Right forelimb (tissue), 1 donor: ENCODE measurements at regions not wholly inside any gene's neighbourhood (a gene's known extent, or its start where the extent isn't known, plus 50 kb on each side); places are given as distances from the start of the nearest gene placed in this dataset.

Source experiments
- DNase-seq: peaks from one replicate; pipeline ENCODE4 v3.0.0-alpha.2; 2018

DNA sequence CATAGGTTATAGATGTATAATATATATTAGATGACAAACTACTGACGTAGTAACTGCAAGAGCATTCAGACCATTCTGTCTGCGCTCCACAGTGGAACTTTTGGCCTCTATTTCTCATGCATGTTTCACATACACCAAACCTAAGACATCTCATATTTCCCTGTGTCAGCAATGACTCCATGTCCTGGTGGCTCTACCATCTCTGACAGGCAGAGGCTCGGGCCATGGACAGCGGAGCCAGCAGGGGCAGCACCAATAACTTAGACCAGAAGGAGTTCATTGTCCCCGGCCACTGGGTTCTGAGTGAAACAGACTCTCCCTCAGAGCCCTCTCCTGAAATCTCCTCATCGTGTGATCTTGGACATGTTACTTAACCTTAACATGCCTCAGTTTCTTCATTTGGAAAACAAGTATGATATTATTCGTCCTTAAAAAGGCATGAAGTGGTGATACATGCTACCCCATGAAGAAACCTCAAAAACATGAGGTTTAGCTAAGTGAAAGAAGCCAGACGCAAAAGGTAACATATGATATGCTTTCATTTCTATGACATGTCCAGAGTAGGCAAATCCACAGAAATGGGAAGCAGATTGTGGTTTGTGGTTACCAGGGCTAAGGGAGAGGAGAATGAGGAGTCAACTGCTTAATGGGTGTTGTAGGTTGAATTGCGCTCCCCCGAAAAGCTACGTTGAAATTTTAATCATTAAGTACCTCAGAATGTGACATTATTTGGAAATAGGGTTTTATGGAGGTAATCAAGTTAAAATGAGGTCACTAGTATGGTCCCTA, 564.0 kb upstream of the JARID2 start:
- no peak for DNase-seq

DNA sequence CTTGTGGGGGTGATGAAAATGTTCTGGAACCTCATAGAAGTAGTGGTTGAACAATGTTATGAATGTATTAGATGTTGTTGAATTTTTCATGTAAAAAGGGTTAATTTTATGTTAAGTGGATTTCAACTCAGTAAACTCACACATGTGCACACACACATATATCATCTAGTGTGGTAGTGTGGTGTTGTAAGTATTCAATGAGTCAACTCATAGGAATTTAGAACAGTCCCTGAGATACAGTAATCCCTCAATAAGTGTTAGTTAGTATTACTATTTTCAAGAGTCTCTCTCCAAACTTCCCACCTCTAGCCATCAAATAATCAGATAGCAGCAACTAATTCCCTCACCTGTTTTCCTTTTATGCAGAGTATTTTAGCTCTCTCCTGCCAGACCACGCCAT, 563.1 kb upstream of the JARID2 start:
- DNase-seq, result no peak

DNA sequence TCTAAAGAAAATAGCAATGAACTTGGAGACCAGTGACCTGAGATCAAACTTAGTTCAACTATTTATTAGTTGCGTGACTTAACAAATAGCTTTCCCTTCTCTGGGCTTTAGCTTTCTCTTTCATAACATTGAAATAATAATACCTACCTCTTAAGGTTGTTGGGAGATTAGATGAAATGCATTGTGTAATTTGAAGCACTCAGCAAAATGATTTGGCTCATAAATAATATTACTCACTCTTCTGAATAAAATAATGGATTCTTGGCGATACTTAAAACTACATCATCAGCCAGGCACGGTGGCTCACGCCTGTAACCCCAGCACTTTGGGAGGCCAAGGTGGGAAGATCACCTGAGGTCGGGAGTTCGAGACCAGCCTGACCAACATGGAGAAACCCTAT, 556.2 kb upstream of the JARID2 start:
- no peak for DNase-seq

DNA sequence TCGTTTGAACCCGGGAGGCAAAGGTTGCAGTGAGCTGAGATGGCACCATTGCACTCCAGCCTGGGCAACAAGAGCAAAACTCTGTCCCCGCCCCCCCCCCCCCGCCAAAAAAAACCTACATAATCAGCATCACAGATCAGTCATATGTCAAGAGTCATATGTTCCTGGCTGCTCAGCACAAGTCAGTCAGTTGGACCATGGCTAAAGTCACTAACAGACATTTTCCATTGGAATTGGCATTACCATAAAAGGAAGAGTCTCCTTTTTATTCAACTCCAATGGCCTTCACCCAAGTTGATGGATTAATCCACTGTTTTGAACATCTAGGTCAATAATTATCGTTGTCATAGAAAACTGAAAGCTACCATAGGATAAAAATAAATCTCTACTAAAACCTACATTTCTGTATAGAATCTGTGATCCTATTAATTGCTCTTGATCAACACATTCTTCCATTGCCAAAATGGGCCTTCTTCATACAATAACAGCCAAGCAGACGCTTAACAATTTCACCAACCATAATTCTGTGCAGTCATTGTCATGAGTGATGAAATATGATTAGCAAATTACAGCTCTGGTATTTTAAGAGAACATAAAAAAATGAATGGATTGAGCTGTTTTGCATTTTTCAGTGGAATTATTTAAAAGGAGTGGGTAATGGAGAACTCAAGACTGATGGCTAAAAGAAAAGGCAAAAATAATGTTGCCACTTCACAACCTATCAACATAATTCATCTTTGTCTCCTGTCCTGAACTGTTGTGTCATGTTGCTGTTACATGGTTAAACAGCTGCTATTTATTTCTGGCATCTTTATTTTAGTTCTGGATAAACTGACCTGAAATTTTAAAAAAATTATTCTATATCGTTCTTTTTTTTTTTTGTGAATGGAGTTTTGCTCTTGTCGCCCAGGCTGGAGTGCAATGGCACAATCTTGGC, 555.5 kb upstream of the JARID2 start:
- DNase-seq, result no peak

DNA sequence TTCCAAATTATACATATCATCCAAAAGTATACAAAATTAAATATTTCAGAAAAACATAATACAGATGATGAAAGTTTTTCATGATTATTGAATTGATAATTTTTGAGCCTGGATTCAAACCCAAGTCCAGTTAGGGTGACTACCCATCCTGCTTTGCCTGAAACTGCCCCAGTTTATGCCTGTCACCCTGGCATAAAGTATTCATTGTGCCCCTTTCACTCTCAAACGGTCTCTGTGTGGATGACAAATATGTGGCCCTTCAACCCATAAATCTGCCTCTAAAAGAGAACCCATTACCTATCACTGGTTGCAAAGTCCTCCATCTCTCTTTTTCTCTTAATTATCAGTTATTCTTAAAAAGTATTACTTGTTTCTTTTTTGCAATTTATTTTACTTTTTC, 553.7 kb upstream of the JARID2 start:
- no peak for DNase-seq

DNA sequence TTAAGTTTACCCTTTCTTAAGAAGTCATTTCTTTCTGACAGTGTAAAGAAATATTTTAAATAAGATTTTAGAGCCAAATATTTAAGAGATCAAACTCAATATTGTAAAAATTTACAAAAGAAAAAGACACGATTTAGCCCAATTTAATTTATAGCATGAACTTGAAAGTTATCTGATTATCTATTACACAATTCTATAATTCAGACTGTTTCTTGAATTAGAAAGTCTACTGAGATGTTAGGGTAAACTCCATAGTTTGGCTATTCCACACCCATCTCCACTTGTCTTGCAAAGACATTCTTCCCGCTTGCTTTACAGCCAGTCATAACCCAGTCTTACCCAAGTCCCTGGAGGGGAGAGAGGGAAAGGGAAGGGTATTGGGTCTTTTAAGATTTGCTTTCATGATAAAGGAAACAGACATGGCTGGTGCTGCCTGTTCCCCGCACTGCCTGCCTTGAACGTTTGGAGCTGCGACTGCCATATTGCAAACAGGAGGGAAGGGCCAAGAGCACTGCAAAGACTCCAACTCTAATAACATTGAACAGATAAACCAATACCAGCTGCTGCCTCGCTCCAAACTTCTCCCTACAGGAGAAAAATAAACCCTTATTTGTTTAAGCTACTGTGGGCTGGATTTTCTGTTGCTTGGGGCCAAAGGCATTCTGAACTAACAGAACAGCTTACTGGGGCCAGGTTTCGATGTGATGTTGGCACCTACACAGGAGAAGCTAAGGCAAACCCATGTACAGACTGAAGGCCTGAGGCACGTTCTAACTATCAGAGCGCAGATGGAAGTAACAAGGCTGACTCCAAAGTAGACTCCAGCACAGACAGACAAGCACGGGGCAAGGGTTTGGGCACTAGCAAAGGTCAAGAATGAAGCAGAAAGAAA, 552.3 kb upstream of the JARID2 start:
- DNase-seq, result no peak

DNA sequence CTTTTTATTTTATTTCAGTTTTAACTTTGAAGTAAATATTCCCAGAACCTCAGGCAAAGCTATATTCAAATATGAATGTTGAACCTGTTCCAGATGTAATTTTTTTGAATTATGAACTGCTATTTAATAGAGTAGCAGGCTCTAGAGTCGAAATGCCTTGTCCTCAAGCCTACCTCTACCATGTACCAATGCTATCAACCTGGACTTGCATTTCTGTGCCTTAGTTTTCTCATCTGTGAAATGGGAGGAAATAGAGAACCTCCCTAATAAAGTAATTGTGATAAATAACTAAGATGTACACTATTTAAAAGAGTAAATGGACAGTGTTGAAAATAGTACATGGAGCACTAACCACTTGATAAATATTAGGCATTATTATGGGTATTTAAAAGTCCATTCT, 551.6 kb upstream of the JARID2 start:
- no peak for DNase-seq

DNA sequence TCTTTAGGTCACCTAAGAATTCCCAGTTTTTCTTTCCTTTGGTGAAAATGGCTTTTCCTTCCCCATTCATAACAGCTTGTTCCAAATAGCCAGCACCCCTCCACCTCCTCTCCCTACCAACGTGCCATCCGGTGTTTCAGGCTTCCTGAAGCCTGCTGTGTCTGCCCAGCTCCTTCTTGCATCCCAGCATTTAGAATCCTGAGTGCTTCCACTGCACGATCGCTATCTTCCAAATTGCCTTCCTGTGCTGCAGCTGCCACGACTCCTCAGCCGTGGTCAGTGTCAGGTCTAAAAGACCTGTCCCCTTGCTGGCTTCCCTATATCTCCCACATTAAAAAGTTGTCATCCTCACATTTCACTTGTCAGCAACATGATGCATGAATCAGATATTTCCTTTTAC, 550.3 kb upstream of the JARID2 start:
- DNase-seq, result no peak

DNA sequence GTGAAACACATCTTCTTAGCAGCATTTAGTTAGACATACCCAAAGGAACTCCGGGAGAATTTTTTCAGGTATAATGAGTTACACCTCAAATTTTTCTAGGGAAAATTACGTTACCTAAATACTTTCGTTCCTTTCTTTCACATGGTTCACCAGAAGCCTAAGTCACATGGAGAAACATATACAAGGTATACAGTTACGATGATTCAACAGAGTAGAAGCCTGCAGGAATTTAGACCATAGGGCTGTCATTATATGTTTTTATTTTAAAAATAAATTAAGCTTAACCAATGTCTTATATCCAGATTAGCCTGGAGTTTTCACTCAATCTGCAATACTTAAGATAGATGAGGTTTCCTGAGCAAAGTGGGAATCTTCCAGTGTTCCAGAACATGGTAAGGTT, 549.5 kb upstream of the JARID2 start:
- no peak for DNase-seq

DNA sequence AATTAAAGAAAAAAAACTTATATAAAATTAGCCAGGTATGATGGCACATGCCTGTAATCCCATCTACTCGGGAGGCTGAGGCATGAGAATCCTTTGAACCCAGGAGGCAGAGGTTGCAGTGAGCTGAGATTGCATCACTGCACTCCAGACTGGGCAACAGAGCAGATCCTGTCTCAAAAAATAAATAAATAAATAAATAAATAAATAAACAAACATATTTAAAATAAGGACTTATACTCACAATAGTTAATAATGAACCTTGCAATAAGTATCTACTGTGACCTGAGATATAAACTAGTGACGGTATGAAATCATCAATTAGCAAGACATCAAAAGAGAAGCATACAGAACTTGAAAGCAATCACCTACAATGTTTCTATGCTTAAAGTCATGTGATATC, 548.4 kb upstream of the JARID2 start:
- no peak for DNase-seq

DNA sequence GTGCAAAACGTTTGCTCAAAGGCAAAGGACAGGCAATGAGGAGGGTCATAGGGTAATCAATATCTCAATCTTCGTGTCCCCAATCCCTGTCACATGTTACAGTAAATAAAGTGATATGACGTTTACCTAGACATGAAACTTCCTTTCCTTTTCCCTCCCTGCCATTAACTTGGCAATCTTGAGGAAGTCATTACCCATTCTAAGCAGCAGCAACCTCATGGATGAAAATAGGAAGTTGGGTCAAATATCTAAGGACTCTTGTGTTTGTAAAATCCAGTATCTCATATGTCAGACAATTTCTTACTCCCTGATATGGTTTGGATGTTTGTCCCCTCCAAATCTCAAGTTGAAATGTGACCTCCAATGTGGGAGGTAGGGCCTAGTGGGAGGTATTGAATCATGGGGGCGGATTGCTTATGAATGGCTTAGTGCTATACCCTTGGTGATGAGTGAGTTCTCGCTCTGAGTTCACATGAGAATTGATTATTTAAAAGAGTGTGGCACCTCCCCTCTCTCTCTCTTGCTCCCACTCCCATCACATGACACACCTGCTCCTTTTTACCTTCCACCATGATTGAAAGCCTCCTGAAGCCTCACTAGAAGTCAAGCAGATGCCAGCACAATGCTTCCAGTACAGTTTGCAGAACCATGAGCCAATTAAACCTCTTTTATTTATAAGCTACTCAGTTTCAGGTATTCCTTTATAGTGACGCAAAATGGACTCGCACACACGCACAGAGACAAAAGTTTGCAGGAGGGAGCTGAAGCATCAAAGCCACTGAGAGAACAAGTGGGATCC, 545.9 kb upstream of the JARID2 start:
- no peak for DNase-seq

DNA sequence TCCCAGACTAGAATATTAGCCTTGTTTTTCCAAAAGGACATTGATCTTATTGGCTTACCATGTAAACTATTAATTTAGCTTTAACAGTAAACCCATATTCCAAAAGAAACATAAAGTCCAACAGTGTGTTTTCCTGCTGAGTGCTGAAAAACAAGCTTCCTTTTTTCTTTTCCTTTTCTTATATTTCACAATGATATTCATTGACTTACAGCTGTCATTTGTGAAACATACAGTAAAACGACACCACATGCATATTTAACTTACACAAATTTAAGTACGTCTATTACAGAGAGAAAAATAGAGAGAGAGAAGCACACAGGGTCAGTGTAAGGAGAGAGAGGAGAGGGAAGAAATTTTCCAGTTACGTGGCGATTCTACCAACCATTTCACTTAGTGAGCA, 543.9 kb upstream of the JARID2 start:
- DNase-seq, result no peak

DNA sequence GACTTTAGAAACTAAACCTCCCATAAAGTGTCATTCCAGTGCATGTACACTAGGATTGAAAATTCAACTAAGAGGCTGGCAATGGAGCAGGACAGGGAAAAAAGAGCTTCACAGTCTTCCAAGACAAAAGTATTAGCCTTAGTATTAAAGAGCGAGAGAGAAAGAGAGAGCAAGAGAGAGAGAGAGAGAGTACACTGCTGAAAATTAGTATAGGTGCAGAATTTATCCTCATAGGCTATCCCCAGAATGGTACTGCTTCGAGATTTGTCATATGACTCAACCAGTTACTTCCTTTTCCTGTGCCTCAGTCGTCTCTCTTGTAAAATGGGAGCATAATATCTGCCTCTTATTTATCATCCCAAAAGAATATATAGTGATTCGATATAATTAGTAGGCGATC, 543.2 kb upstream of the JARID2 start:
- no peak for DNase-seq

DNA sequence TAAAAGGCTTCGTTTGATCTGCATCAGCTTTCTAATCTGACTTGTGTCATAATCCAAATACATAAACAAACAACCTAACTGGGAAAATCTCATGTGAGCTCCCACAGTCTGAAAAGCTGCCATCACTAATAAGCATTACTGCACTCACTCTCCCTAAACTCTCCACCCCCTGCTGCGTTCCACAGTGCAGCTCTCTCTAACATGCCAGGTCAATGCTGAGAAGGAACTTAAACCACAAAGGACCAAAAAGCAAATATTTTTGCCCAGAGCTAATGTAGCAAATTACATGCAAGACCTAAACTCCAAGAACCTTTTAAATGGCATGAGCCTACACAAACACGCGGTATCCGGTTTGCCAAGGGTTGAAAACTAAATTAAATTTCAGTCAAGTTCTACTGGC, 542.3 kb upstream of the JARID2 start:
- DNase-seq, result no peak

DNA sequence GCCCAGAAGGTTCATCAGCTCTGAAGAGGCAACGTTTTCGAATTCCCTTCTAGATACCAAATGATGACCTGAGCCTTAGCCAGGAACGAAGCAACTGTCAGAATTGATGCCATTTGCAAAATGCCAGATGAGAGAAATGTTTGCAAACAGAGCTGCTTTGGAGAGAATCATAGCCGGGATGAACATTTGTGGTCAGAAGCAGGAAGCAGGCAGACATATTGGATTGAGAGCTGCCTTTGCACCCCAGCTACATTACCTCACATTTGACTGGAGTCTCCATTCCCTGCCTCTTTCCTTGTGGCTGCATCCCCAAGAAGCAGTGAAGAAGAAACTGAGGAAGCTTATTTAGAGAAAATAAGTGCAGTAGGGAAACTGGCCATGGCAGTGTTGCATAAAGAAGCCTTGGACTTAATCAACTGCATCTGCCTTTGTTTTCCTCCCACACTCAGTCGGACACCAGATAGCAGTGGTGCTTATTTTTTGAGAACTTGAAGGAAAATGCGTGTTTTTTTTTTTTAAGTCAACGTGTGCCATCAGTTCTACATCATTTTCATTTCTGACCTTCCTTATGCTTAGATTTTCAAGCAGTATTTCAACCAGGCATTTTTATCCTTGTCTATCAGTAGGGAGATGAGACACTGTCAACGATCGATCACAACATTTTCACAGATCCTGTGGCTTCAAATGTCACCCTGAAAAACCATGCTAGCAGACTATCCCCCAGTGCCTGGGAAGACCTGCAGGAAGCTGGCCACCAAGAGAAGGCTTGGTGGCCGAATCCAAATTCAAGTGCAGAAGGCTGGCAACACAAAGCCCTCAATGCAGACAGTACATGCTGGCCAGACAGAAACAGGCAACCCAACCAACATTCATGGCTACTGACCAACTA, 541.2 kb upstream of the JARID2 start:
- DNase-seq, result no peak

DNA sequence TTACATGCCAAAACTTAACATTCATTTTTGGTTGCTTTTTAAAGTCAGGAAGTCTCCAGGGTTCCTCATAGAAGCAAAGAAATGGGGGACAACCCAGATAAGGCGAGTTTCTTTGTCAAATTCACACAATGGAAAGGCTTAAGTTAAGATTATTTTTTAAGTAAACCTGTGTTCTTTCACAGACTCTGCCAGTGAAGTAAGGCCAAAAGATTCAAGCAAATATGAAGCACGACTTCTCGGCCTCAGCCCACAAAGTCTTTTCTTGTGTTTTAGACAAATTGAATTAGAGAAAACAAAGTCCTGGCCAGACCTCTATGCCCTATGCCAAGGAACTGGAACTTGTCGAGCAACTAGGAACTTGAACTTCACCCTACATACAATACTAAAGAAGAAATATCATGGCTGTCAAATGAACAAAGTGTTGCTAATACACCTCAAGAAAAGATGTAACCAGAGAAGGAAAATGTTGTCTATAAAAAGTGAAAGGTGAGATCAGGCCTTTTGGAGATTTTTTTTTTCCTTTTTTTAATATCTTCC, 540.0 kb upstream of the JARID2 start:
- DNase-seq, result no peak

DNA sequence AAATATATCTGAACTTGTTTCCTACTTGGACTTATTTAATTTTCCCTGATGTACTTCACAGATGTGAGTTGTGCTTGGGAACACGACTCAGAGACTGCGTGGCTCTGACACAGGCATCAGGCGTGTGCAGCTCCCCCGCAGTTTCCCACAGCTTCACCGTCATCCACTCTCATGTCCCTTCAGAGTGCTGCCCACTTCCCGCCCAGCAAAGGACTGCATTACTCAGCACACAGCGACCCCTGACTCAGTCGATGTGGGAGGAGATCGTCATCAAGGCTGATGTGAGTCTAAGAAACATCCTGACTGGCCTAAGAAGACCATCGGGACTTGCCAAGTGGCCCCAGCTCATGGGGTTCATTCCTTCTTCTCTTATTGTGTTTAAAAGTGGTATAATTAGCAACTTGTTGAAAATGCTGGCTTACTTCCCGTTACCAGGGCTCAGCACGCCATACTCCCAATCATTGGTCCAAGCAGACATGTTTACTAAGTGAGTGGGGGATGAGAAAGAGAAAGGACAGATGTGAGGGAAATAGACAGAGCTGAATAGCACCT, 539.4 kb upstream of the JARID2 start:
- DNase-seq, result peak; percentile 60

DNA sequence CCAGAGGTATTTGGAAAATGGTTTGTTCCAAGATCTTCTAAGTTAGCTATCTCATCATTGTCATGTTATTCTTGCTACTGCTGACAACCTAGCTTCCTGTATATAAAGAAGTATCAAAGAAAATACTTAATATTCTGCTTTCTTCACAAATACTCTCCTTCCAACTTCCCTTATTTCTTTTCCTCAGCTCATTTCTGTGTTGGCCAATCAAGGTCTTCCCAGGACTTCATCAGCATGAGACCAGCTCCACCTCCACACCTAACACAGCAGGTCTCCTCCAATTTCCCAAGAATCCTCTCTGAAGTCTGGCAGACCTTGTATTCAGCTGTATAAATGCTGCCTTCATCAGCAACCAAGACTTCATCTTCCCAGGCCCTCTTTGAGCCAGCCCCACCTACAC, 538.6 kb upstream of the JARID2 start:
- no peak for DNase-seq

DNA sequence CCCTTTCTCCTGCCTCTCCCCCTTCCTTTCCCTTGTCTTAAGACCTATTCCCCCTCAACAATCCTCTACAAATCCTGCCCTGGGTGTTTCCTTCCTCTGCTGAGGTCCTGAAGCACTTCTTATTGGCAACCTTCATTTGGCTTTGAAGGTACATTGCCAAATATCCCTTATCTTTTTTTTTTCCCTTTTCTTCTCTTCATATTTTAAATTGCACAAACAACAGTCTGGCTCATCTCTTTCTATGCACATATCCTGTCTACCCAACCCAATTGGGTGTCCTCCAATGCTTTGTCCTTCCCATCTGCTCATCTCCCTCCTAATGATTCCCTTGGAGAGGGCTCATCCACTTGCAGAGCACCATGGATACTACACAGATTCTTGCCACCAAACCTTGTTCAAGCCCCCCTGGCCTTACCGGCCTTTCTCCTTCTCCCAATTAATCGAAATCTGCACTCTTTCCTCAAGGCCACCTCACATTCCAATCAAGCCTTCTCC, 537.9 kb upstream of the JARID2 start:
- no peak for DNase-seq

DNA sequence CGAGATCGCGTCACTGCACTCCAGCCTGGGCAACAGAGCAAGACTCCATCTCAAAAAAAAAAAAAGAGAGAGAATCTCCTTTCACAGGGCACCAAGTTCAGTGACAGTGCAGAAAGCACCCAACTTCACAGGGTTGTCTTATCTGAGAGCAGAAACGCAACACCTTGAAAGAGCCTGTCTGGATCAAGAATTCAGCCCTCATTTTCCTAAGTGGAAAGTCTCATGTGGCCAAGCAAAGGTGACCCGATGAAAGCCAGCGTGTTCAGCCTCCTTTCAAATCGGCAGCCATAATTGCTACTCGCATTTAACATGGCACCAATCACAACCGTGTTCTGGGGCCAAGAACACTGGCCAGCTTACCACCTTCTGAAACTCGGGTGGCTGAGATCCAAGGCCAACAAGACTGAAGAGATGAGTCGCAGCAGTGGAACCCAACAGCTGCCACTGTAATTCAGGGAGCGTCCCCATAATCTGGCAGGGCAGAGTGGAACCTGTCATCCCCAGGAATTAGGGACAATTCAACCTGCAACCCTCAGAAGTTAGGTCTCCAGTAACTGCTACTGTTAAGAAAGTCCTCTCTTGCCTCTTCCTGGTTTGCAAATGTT, 536.7 kb upstream of the JARID2 start:
- DNase-seq, result no peak
